Neuronal stem cell (in vitro differentiated cells): ENCODE measurements at regions not wholly inside any gene's neighbourhood (a gene's known extent, or its start where the extent isn't known, plus 50 kb on each side); places are given as distances from the start of the nearest gene placed in this dataset.

ENCODE experiments used
- DNase-seq: peaks from one replicate; pipeline ENCODE4 v3.0.0-alpha.2; 2013; ENCODE audit warnings: low spot score
- H2AFZ ChIP-seq: one replicate; pipeline ENCODE4 v1.6.1; 2013; ENCODE audit warnings: mild to moderate bottlenecking, low read length, inconsistent platforms
- H2AK5ac ChIP-seq: 2 replicates; pipeline ENCODE4 v1.6.1; 2013; ENCODE audit warnings: low read depth, mild to moderate bottlenecking, inconsistent platforms, low read length, moderate library complexity, mixed read lengths
- H2BK120ac ChIP-seq: 2 replicates; pipeline ENCODE4 v1.6.1; 2013; ENCODE audit warnings: low read depth, mild to moderate bottlenecking, inconsistent platforms, low read length, moderate library complexity, mixed read lengths
- H2BK12ac ChIP-seq: one replicate; pipeline ENCODE4 v1.6.1; 2013; ENCODE audit warnings: low read length, inconsistent platforms
- H2BK15ac ChIP-seq: 2 replicates; pipeline ENCODE4 v1.6.1; 2013; ENCODE audit warnings: mild to moderate bottlenecking, low read length, inconsistent platforms, mixed read lengths
- H2BK5ac ChIP-seq: one replicate; pipeline ENCODE4 v1.6.1; 2013; ENCODE audit warnings: inconsistent platforms, mild to moderate bottlenecking, low read length, moderate library complexity
- H3K14ac ChIP-seq: one replicate; pipeline ENCODE4 v1.6.1; 2013; ENCODE audit warnings: low read length, inconsistent platforms
- H3K18ac ChIP-seq: 2 replicates; pipeline ENCODE4 v1.6.1; 2013; ENCODE audit warnings: low read length, inconsistent platforms
- H3K23ac ChIP-seq: 2 replicates; pipeline ENCODE4 v1.6.1; 2013; ENCODE audit warnings: low read depth, mild to moderate bottlenecking, mixed read lengths, low read length, inconsistent platforms; ENCODE audit not compliant: poor library complexity
- H3K27ac ChIP-seq: replicated peaks from 3 replicates; pipeline ENCODE4 v1.5.1; 2013; ENCODE audit warnings: low read length, inconsistent platforms
- H3K27me3 ChIP-seq, 3 experiments: 2 replicates each; pipeline ENCODE4 v1.6.1; 2013; ENCODE audit warnings: low read length in 3 of 3, mild to moderate bottlenecking in 2 of 3, inconsistent platforms in 1 of 3, low read depth in 1 of 3, mixed read lengths in 1 of 3, moderate library complexity in 1 of 3; ENCODE audit not compliant: control insufficient read depth in 3 of 3, insufficient read depth in 3 of 3
- H3K36me3 ChIP-seq, 2 donors: replicated peaks in 1 of 2; 2 replicates each; pipeline ENCODE4 v1.6.1; 2013; ENCODE audit warnings: low read length in 2 of 2; ENCODE audit not compliant: control insufficient read depth in 2 of 2, insufficient read depth in 2 of 2
- H3K4ac ChIP-seq: 2 replicates; pipeline ENCODE4 v1.6.1; 2013; ENCODE audit warnings: inconsistent platforms, mild to moderate bottlenecking, low read length, moderate library complexity
- H3K4me1 ChIP-seq, 2 donors: 1 replicate in 1 of 2; 2 replicates in 1 of 2; pipeline ENCODE4 v1.6.1; 2013; ENCODE audit warnings: low read length in 2 of 2, low read depth in 1 of 2; ENCODE audit not compliant: control insufficient read depth in 2 of 2, insufficient read depth in 1 of 2
- H3K4me2 ChIP-seq: one replicate; pipeline ENCODE4 v1.6.1; 2013; ENCODE audit warnings: mild to moderate bottlenecking, low read length, inconsistent platforms; ENCODE audit not compliant: insufficient read depth, poor library complexity, severe bottlenecking
- H3K4me3 ChIP-seq, 2 donors: 2 replicates each; pipeline ENCODE4 v1.5.1; 2013; ENCODE audit warnings: low read length in 2 of 2, mild to moderate bottlenecking in 2 of 2, inconsistent platforms in 1 of 2, moderate library complexity in 1 of 2
- H3K79me1 ChIP-seq: one replicate; pipeline ENCODE4 v1.6.1; 2013; ENCODE audit warnings: low read depth, mild to moderate bottlenecking, inconsistent platforms, low read length, moderate library complexity
- H3K9ac ChIP-seq: one replicate; pipeline ENCODE4 v1.6.1; 2013; ENCODE audit warnings: mild to moderate bottlenecking, low read depth, low read length, inconsistent platforms; ENCODE audit not compliant: poor library complexity
- H3K9me3 ChIP-seq, 2 donors: replicated peaks in 1 of 2; 2 replicates each; pipeline versions ENCODE3 to v1.6.1; 2013; ENCODE audit warnings: low read length in 2 of 2, mild to moderate bottlenecking in 2 of 2, inconsistent platforms in 1 of 2, low read depth in 1 of 2, mixed read lengths in 1 of 2, moderate library complexity in 1 of 2; ENCODE audit not compliant: control insufficient read depth in 2 of 2, insufficient read depth in 1 of 2
- H4K8ac ChIP-seq: one replicate; pipeline ENCODE4 v1.6.1; 2013; ENCODE audit warnings: low read depth, mild to moderate bottlenecking, inconsistent platforms, low read length, moderate library complexity
- H4K91ac ChIP-seq: one replicate; pipeline ENCODE4 v1.6.1; 2013; ENCODE audit warnings: low read length, low read depth, mild to moderate bottlenecking, inconsistent platforms; ENCODE audit not compliant: poor library complexity
- WGBS, 2 donors: extraction: QIAGEN DNeasy Blood & Tissue Kit; methylation state at CpG; one replicate each; pipeline ENCODE4 v1.1.7; 2013; ENCODE audit warnings: missing lambda C conversion rate in 2 of 2, mixed read lengths in 1 of 2; ENCODE audit not compliant: insufficient read length in 2 of 2, insufficient replicate concordance in 1 of 2; ENCODE audit errors: extremely low coverage in 2 of 2; 5-methylcytosine and 5-hydroxymethylcytosine counted together

DNA sequence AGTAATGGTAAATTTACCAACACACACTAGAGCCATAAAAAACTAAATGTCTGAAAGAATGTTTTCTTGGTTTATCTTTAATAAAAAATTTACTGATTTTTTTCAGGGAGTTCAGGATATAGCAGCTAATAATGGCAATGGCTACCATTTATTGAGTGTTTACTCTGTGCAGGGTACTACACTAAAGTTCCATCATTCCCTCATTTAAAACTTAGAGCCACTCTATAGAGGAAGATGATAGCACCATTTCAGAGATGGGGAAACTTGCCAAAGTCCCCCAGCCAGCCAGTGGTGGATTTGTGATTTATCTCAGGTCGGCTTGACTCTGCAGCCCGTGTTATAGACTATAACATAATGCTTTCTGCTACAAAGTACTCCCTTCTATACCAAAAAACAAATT is 86.6 kb downstream of the LSMEM1 start:
- no peak overlapping the region for H4K8ac ChIP-seq
- H3K4me1 ChIP-seq, result no peaks in the 10 kb centered on the region
- H2AFZ ChIP-seq, result no peak overlapping the region
- H3K4me2 ChIP-seq, result no peak overlapping the region
- no peak overlapping the region for H2BK120ac ChIP-seq
- no peak overlapping the region for H3K27ac ChIP-seq
- no peak overlapping the region for H2BK5ac ChIP-seq
- H3K9me3 ChIP-seq, result no peaks in the 10 kb centered on the region
- no peak overlapping the region for H2BK15ac ChIP-seq
- H3K27me3 ChIP-seq, result no peaks in the 10 kb centered on the region
- no peak overlapping the region for H2AK5ac ChIP-seq
- H3K79me1 ChIP-seq, result no peaks in the 10 kb centered on the region
- no peak overlapping the region for H3K23ac ChIP-seq
- DNase-seq, result no peak
- H3K9ac ChIP-seq, result no peak overlapping the region
- no peak overlapping the region for H4K91ac ChIP-seq
- H3K4me3 ChIP-seq, result no peak overlapping the region
- H3K18ac ChIP-seq, result no peak overlapping the region
- H3K14ac ChIP-seq, result no peak overlapping the region
- H3K4ac ChIP-seq, result no peak overlapping the region
- no CpG with 5 or more reads among the region's 2 CpGs for WGBS, 2 donors
- no peaks in the 10 kb centered on the region for H3K36me3 ChIP-seq
- H2BK12ac ChIP-seq, result no peak overlapping the region

DNA sequence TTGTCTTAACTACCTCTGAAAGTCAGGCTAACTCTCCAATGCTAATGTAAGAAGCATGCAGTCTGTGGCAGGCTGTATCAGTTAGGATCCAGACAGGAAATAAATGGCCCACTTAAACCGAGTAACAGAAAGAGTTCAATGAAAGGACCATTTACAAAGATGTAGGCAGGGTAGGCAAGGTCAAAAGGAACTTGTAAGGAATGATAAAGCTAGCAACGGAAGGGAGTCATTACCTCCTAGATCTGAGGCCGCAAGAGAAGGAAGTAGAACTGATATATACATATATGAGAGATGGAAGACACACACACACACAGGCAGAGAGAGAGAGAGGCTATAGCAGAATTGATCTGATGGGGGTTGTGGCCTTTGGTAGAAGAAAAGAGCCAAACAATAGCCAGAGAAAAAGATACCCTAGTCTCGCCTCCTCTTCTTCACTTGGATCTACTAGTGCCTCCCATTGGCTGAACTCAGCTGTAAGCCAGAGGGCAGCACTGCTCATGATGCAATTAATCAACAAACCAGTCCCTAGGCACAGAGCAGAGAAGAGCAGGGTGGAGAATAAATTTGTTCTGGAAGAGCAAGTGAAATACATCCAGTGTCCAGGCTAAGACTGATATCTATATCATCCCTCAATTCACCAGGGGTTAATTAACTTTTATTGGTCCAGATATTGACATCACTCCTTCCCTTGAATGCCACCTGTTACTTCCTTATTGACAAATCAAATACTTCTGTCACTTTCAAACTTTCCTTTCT is 91.2 kb downstream of the LSMEM1 start:
- no CpG with 5 or more reads among the region's 4 CpGs for WGBS, 2 donors
- Histone ChIP-seq H3K4me2 (no peak overlapping the region), H3K14ac (no peak overlapping the region)

GRCh38 chr7:112572669-112573301 is 92.0 kb downstream of the LSMEM1 start:
- H2BK15ac ChIP-seq, result no peak overlapping the region
- no CpG with 5 or more reads among the region's 1 CpG for WGBS, 2 donors
- no peaks in the 10 kb centered on the region for H3K4me1 ChIP-seq
- no peaks in the 10 kb centered on the region for H3K27me3 ChIP-seq
- no peak for DNase-seq
- no peak overlapping the region for H3K18ac ChIP-seq
- no peak overlapping the region for H3K4me3 ChIP-seq
- no peaks in the 10 kb centered on the region for H3K36me3 ChIP-seq
- no peak overlapping the region for H2AK5ac ChIP-seq
- no peak overlapping the region for H3K4ac ChIP-seq
- no peak overlapping the region for H3K14ac ChIP-seq
- H2BK5ac ChIP-seq, result no peak overlapping the region
- no peak overlapping the region for H2BK120ac ChIP-seq
- no peak overlapping the region for H3K23ac ChIP-seq
- H3K79me1 ChIP-seq, result no peaks in the 10 kb centered on the region
- no peak overlapping the region for H2AFZ ChIP-seq
- no peak overlapping the region for H2BK12ac ChIP-seq
- H3K9ac ChIP-seq, result no peak overlapping the region
- no peak overlapping the region for H3K4me2 ChIP-seq
- H4K8ac ChIP-seq, result no peak overlapping the region
- no peak overlapping the region for H3K27ac ChIP-seq
- peaks cover 0 to 2% of the 10 kb centered on the region in 2 donors for H3K9me3 ChIP-seq
- no peak overlapping the region for H4K91ac ChIP-seq

More for the DNA sequence above, 91.2 kb downstream of the LSMEM1 start:
- H3K4me1 ChIP-seq, result no peaks in the 10 kb centered on the region
- H3K9me3 ChIP-seq, result peaks cover 0 to 2% of the 10 kb centered on the region in 2 donors
- H2AFZ ChIP-seq, result no peak overlapping the region
- no peak overlapping the region for H3K4ac ChIP-seq
- no peak overlapping the region for H2BK5ac ChIP-seq
- no peaks in the 10 kb centered on the region for H3K27me3 ChIP-seq
- H3K4me3 ChIP-seq, result no peak overlapping the region
- no peak for DNase-seq
- no peak overlapping the region for H2AK5ac ChIP-seq
- H3K23ac ChIP-seq, result no peak overlapping the region
- H3K18ac ChIP-seq, result no peak overlapping the region
- no peaks in the 10 kb centered on the region for H3K36me3 ChIP-seq
- H4K8ac ChIP-seq, result no peak overlapping the region
- no peaks in the 10 kb centered on the region for H3K79me1 ChIP-seq
- H3K27ac ChIP-seq, result no peak overlapping the region
- H3K9ac ChIP-seq, result no peak overlapping the region
- no peak overlapping the region for H2BK15ac ChIP-seq
- H2BK120ac ChIP-seq, result no peak overlapping the region
- no peak overlapping the region for H4K91ac ChIP-seq
- H2BK12ac ChIP-seq, result no peak overlapping the region

DNA sequence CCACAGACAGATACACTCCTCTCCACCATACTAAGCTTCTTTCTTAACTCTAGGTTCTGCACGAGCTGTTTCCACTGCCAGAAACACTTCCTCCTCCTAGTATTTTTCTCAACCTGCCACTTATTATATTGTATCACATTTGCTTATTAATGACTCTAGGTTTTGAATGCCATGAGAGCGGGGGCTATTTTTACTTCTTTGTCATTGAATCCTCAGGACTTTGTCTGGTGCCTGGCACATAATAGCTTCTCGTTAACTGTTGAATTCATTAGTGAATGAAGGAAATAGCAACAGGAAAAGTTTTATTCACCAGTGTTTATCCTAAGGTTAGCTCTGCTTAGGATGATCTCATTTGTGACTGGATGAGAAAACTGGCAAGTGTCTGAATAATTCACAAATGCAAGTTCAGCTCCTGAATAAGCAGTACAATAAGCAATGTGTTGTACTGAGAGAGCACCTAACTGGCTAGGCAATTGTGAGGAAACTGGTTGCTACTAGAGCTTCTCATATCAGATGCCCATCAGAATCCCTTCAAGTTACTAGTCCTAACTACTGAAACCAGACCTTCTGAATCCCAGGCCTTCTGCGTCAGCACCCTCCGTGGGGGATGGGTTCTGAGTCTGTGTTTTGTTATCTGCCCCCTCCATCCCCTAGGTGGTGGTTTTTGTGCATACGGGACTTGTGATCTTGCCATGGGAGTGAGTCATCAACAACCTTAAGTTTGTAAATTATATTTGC is 92.7 kb downstream of the LSMEM1 start:
- H2BK12ac ChIP-seq, result no peak overlapping the region
- no peak overlapping the region for H2BK15ac ChIP-seq
- no peak overlapping the region for H3K23ac ChIP-seq
- H3K14ac ChIP-seq, result no peak overlapping the region
- peaks cover 0 to 2% of the 10 kb centered on the region in 2 donors for H3K9me3 ChIP-seq
- no peak overlapping the region for H2BK5ac ChIP-seq
- H4K8ac ChIP-seq, result no peak overlapping the region
- H2AK5ac ChIP-seq, result no peak overlapping the region
- no peaks in the 10 kb centered on the region for H3K27me3 ChIP-seq
- H2AFZ ChIP-seq, result no peak overlapping the region
- no peak overlapping the region for H3K4ac ChIP-seq
- no peak overlapping the region for H3K9ac ChIP-seq
- H3K4me1 ChIP-seq, result no peaks in the 10 kb centered on the region
- no peaks in the 10 kb centered on the region for H3K36me3 ChIP-seq
- no peak overlapping the region for H3K4me3 ChIP-seq
- H3K27ac ChIP-seq, result no peak overlapping the region
- DNase-seq, result no peak
- H3K79me1 ChIP-seq, result no peaks in the 10 kb centered on the region
- no peak overlapping the region for H3K18ac ChIP-seq
- no CpG with 5 or more reads among the region's 6 CpGs for WGBS, 2 donors
- H3K4me2 ChIP-seq, result no peak overlapping the region
- no peak overlapping the region for H4K91ac ChIP-seq
- no peak overlapping the region for H2BK120ac ChIP-seq
